GM19025 (cell line): ENCODE measurements at regions not wholly inside any gene's neighbourhood (a gene's known extent, or its start where the extent isn't known, plus 50 kb on each side); places are given as distances from the start of the nearest gene placed in this dataset.

Experiments used
- ATAC-seq: cut with Tn5 transposase; IDR thresholded peaks from one replicate; pipeline ENCODE4 v1.9.1; 2021; ENCODE audit warnings: mild to moderate bottlenecking, low read depth, moderate library complexity; ENCODE audit not compliant: unreplicated experiment

- no peak for ATAC-seq
Observed at GRCh38 chr9:20065046-20065445, 276.2 kb upstream of the SLC24A2 start.

- no peak for ATAC-seq
Observed at GRCh38 chr9:20054734-20055133, 265.9 kb upstream of the SLC24A2 start.

GRCh38 chr9:20048985-20049384 is 260.1 kb upstream of the SLC24A2 start:
- ATAC-seq: no peak

GRCh38 chr9:20048437-20048836 is 259.6 kb upstream of the SLC24A2 start:
- ATAC-seq: no peak

GRCh38 chr9:20044686-20045085 is 255.8 kb upstream of the SLC24A2 start:
- ATAC-seq: no peak

- ATAC-seq: peak; percentile 39
Observed at GRCh38 chr9:20043461-20043860, 254.6 kb upstream of the SLC24A2 start.

- peak; percentile 57 for ATAC-seq
Observed at GRCh38 chr9:20043035-20043434, 254.2 kb upstream of the SLC24A2 start.

GRCh38 chr9:20042128-20042711 is 253.4 kb upstream of the SLC24A2 start:
- ATAC-seq: no peak

GRCh38 chr9:20041697-20042081 is 252.9 kb upstream of the SLC24A2 start:
- ATAC-seq: no peak

GRCh38 chr9:20040991-20041696 is 252.3 kb upstream of the SLC24A2 start:
- ATAC-seq: no peak

- ATAC-seq: no peak
Observed at GRCh38 chr9:20037699-20038098, 248.9 kb upstream of the SLC24A2 start.

GRCh38 chr9:20033511-20033910 is 244.7 kb upstream of the SLC24A2 start:
- no peak for ATAC-seq

- no peak for ATAC-seq
Observed at GRCh38 chr9:20032413-20033006, 243.7 kb upstream of the SLC24A2 start.

GRCh38 chr9:20031836-20032235 is 243.0 kb upstream of the SLC24A2 start:
- ATAC-seq: no peak

GRCh38 chr9:20030671-20031070 is 241.8 kb upstream of the SLC24A2 start:
- no peak for ATAC-seq

GRCh38 chr9:20030221-20030620 is 241.4 kb upstream of the SLC24A2 start:
- ATAC-seq: no peak

- no peak for ATAC-seq
Observed at GRCh38 chr9:20028849-20029231, 240.0 kb upstream of the SLC24A2 start.

- no peak for ATAC-seq
Observed at GRCh38 chr9:20028192-20028848, 239.5 kb upstream of the SLC24A2 start.

- no peak for ATAC-seq
Observed at GRCh38 chr9:20023961-20024571, 235.2 kb upstream of the SLC24A2 start.

- ATAC-seq: no peak
Observed at GRCh38 chr9:20023210-20023905, 234.5 kb upstream of the SLC24A2 start.

GRCh38 chr9:20022410-20022809 is 233.6 kb upstream of the SLC24A2 start:
- no peak for ATAC-seq
